NOMO-1 treated with DMSO at 0.1 percent for 48 hours (cell line): ENCODE measurements at regions not wholly inside any gene's neighbourhood (a gene's known extent, or its start where the extent isn't known, plus 50 kb on each side); places are given as distances from the start of the nearest gene placed in this dataset.

Experiments used
- DNase-seq: peaks from one replicate; lab custom pipeline; 2025; ENCODE audit not compliant: unreplicated experiment; lab: John Stamatoyannopoulos, UW

- no peak for DNase-seq
Measured at GRCh38 chr16:63096857-63097256, 1060.6 kb upstream of the CDH8 start.

GRCh38 chr16:63092736-63093135, 1056.5 kb upstream of the CDH8 start:
- DNase-seq: no peak

GRCh38 chr16:63082101-63082500, 1045.9 kb upstream of the CDH8 start:
- no peak for DNase-seq

GRCh38 chr16:63080746-63081145, 1044.5 kb upstream of the CDH8 start:
- no peak for DNase-seq

GRCh38 chr16:63069047-63069446, 1032.8 kb upstream of the CDH8 start:
- DNase-seq: no peak

- no peak for DNase-seq
Measured at GRCh38 chr16:63067141-63067540, 1030.9 kb upstream of the CDH8 start.

- no peak for DNase-seq
Measured at GRCh38 chr16:63066552-63066951, 1030.3 kb upstream of the CDH8 start.

- DNase-seq: no peak
Measured at GRCh38 chr16:63061319-63061718, 1025.1 kb upstream of the CDH8 start.

GRCh38 chr16:63059676-63060075, 1023.4 kb upstream of the CDH8 start:
- DNase-seq: no peak

GRCh38 chr16:63057341-63057740, 1021.1 kb upstream of the CDH8 start:
- DNase-seq: no peak

GRCh38 chr16:63050391-63050790, 1014.2 kb upstream of the CDH8 start:
- no peak for DNase-seq

GRCh38 chr16:63038397-63039106, 1002.3 kb upstream of the CDH8 start:
- no peak for DNase-seq

- no peak for DNase-seq
Measured at GRCh38 chr16:63037761-63038396, 1001.6 kb upstream of the CDH8 start.

GRCh38 chr16:63018581-63019223, 982.5 kb upstream of the CDH8 start:
- no peak for DNase-seq

- no peak for DNase-seq
Measured at GRCh38 chr16:63008688-63009087, 972.5 kb upstream of the CDH8 start.

GRCh38 chr16:63005356-63005755, 969.1 kb upstream of the CDH8 start:
- DNase-seq: no peak

- no peak for DNase-seq
Measured at GRCh38 chr16:62989480-62989879, 953.2 kb upstream of the CDH8 start.

GRCh38 chr16:62985722-62986121, 949.5 kb upstream of the CDH8 start:
- no peak for DNase-seq

- no peak for DNase-seq
Measured at GRCh38 chr16:62978451-62978850, 942.2 kb upstream of the CDH8 start.

GRCh38 chr16:62977876-62978275, 941.6 kb upstream of the CDH8 start:
- no peak for DNase-seq

GRCh38 chr16:62974424-62974823, 938.2 kb upstream of the CDH8 start:
- no peak for DNase-seq

GRCh38 chr16:62970851-62971250, 934.6 kb upstream of the CDH8 start:
- DNase-seq: no peak
